K562 (cell line): ENCODE measurements at regions not wholly inside any gene's neighbourhood (a gene's known extent, or its start where the extent isn't known, plus 50 kb on each side); places are given as distances from the start of the nearest gene placed in this dataset.

Source experiments
- ATAC-seq: fragments of 200-7000 bp; cut with Tn5 transposase; 3 replicates; pipeline ENCODE4 v1.9.1; 2020; ENCODE audit warnings: moderate library complexity
- BruUV-seq: library from RNA; stranded (reverse); fragments of 400-500 nt; replicated peaks from 2 replicates; lab custom pipeline; 2021; lab: Mats Ljungman, UMichigan
- CTCF ChIA-PET: fragments of 300-600 bp; formaldehyde crosslinking; extraction: SDS; loops from one replicate; lab custom pipeline; 2021; ENCODE audit warnings: low intra/inter-chr PET ratio; lab: Yijun Ruan, JAX
- POLR2A ChIA-PET: fragments of 300-600, 350-650 bp; sonication (Branson Sonifier 250); formaldehyde crosslinking; extraction: SDS; loops from one replicate; lab custom pipeline; 2021; ENCODE audit warnings: antibody characterized with exemption, inconsistent platforms; lab: Yijun Ruan, JAX
- DNase-seq, 4 experiments: peaks; one replicate each; pipeline versions ENCODE4 v3.0.0 to v3.0.0-alpha.2; 2011 to 2018; ENCODE audit warnings: low spot score in 3 of 4, mixed read lengths in 3 of 4; ENCODE audit errors: extremely low read depth in 1 of 4
- FAIRE-seq: peaks from 2 replicates; lab custom pipeline; 2011; peaks lifted over from hg19 to GRCh38; lab: Jason Lieb, UNC
- H2AFZ ChIP-seq: 2 replicates; pipeline ENCODE4 v1.6.0; 2011; ENCODE audit warnings: low read depth, low read length, control low read depth, inconsistent platforms
- H3K27ac ChIP-seq: fragments of 200-600 bp; 3 replicates; pipeline ENCODE4 v1.8.0; 2011; ENCODE audit warnings: low read depth, mild to moderate bottlenecking, control low read depth, inconsistent platforms, low read length, moderate library complexity, mixed read lengths; ENCODE audit errors: extremely low read depth
- H3K27me3 ChIP-seq, 2 experiments: fragments of 300-600 bp in 1 of 2; 2 replicates in 1 of 2; 3 replicates in 1 of 2; pipeline versions ENCODE4 v1.6.0 to v1.8.0; 2011; ENCODE audit warnings: inconsistent platforms in 2 of 2, low read length in 2 of 2, mild to moderate bottlenecking in 1 of 2, mixed read lengths in 1 of 2, moderate library complexity in 1 of 2; ENCODE audit not compliant: control insufficient read depth in 2 of 2, insufficient read depth in 2 of 2
- H3K36me3 ChIP-seq: fragments of 300-600 bp; 3 replicates; pipeline ENCODE4 v1.8.0; 2011; ENCODE audit warnings: mild to moderate bottlenecking, low read length, inconsistent platforms; ENCODE audit not compliant: control insufficient read depth, insufficient read depth
- H3K4me1 ChIP-seq, 2 experiments: fragments of 200-600 bp in 1 of 2; replicated peaks in 1 of 2; 2 replicates in 1 of 2; 3 replicates in 1 of 2; pipeline versions ENCODE4 v1.5.1 to v1.8.0; 2011; ENCODE audit warnings: inconsistent platforms in 2 of 2, low read length in 2 of 2, mild to moderate bottlenecking in 1 of 2, mixed read lengths in 1 of 2, moderate library complexity in 1 of 2; ENCODE audit not compliant: control insufficient read depth in 2 of 2, insufficient read depth in 2 of 2
- H3K4me2 ChIP-seq: 2 replicates; pipeline ENCODE4 v1.6.1; 2011; ENCODE audit warnings: low read length, control low read depth, inconsistent platforms, mixed read lengths; ENCODE audit not compliant: insufficient read depth
- H3K4me3 ChIP-seq: fragments of 200-600 bp; sonication (generic), shearing (Covaris generic); 2 replicates; pipeline ENCODE4 v1.5.1; 2016; ENCODE audit warnings: control low read depth, inconsistent platforms
- H3K79me2 ChIP-seq: fragments of 200-600 bp; 3 replicates; pipeline ENCODE4 v1.8.0; 2011; ENCODE audit warnings: low read length, inconsistent platforms; ENCODE audit not compliant: control insufficient read depth, insufficient read depth
- H3K9ac ChIP-seq, 2 experiments: 2 replicates each; pipeline versions ENCODE4 v1.6.0 to v1.6.1; 2011; ENCODE audit warnings: low read depth in 2 of 2, low read length in 2 of 2, control low read depth in 1 of 2, inconsistent platforms in 1 of 2, mild to moderate bottlenecking in 1 of 2, mixed read lengths in 1 of 2; ENCODE audit not compliant: insufficient read depth in 1 of 2
- H3K9me1 ChIP-seq: one replicate; pipeline ENCODE4 v1.6.0; 2011; ENCODE audit warnings: inconsistent platforms, mild to moderate bottlenecking, low read length, moderate library complexity; ENCODE audit not compliant: control insufficient read depth, insufficient read depth
- H3K9me3 ChIP-seq: replicated peaks from 2 replicates; pipeline ENCODE4 v1.5.1; 2011; ENCODE audit warnings: low read depth, low read length, inconsistent platforms; ENCODE audit not compliant: control insufficient read depth, insufficient read depth
- H4K20me1 ChIP-seq: replicated peaks from 2 replicates; pipeline ENCODE4 v1.6.1; 2011; ENCODE audit warnings: low read length, inconsistent platforms, mixed read lengths; ENCODE audit not compliant: control insufficient read depth, insufficient read depth
- GTF2E2 ChIP-seq: fragments of 200-800 bp; sonication (Bioruptor generic); IDR thresholded peaks from 2 replicates; pipeline ENCODE4 v1.6.1; 2016; ENCODE audit warnings: missing genetic modification characterization, missing compliant biosample characterization
- NFXL1 ChIP-seq: fragments of 450-650 bp; formaldehyde crosslinking; IDR thresholded peaks from 2 replicates; pipeline ENCODE4 v1.4.0; 2021; ENCODE audit warnings: mild to moderate bottlenecking
- TAF15 ChIP-seq: fragments of 200-400 bp; formaldehyde crosslinking; IDR thresholded peaks from 2 replicates; pipeline ENCODE4 v1.6.1; 2017; ENCODE audit warnings: mild to moderate bottlenecking, low read depth, low read length, moderate library complexity
- ZNF140 ChIP-seq: fragments of 250-450 bp; sonication (Bioruptor Pico); IDR thresholded peaks from 2 replicates; pipeline ENCODE4 v1.8.0; 2021; ENCODE audit warnings: moderate library complexity, mild to moderate bottlenecking, inconsistent platforms
- ZNF395 ChIP-seq: fragments of 200-800 bp; sonication (Bioruptor generic); IDR thresholded peaks from 2 replicates; pipeline ENCODE4 v1.6.1; 2017; ENCODE audit warnings: missing genetic modification characterization, missing compliant biosample characterization
- ZNF644 ChIP-seq: fragments of 200-800 bp; sonication (Bioruptor generic); IDR thresholded peaks from 2 replicates; pipeline ENCODE4 v1.6.1; 2016; ENCODE audit warnings: low read depth, missing genetic modification characterization, missing compliant biosample characterization
- ZSCAN32 ChIP-seq: fragments of 450-650 bp; formaldehyde crosslinking; IDR thresholded peaks from 2 replicates; pipeline ENCODE4 v1.4.0; 2020; ENCODE audit warnings: mild to moderate bottlenecking, moderate library complexity
- WGBS: fragments of 100-300 bp; shearing (Covaris generic); methylation state at CpG from one replicate; pipeline ENCODE4 v1.1.6; 2016; ENCODE audit warnings: low coverage, mixed read lengths; ENCODE audit not compliant: insufficient coverage; ENCODE audit errors: missing lambda C conversion rate; 5-methylcytosine and 5-hydroxymethylcytosine counted together
- in situ Hi-C: fragments of 300-500 bp; cut with MboI; formaldehyde crosslinking; loops from 4 replicates; pipeline ENCODE4 v1.15.0; 2018; ENCODE audit warnings: inconsistent platforms, mixed read lengths
- intact Hi-C: fragments of 100-400 bp; cut with micrococcal nuclease; formaldehyde crosslinking; loops from 2 replicates; pipeline ENCODE4 v1.14.2; 2022

GRCh38 chr10:35723992-35724391 is 81.9 kb upstream of the FZD8 start:
- POLR2A ChIA-PET = no interaction called here
- ATAC-seq = no peak
- no peaks in the 10 kb centered on the region for H3K36me3 ChIP-seq
- no peaks in the 10 kb centered on the region for H3K79me2 ChIP-seq
- no peak overlapping the region for H3K4me2 ChIP-seq
- FAIRE-seq = no peak
- 3% methylated on average over 5 of the region's 5 CpGs for WGBS
- no peak overlapping the region for H2AFZ ChIP-seq
- CTCF ChIA-PET = no interaction called here
- H4K20me1 ChIP-seq = no peaks in the 10 kb centered on the region
- intact Hi-C loops = no loop called here
- H3K4me1 ChIP-seq = no peaks in the 10 kb centered on the region
- DNase-seq = no peak
- H3K9ac ChIP-seq = no peak overlapping the region
- H3K9me3 ChIP-seq = no peaks in the 10 kb centered on the region
- no peak overlapping the region for H3K27ac ChIP-seq
- TF ChIP-seq ZNF644 (tag) = no peak
- no peak for TF ChIP-seq GTF2E2 (tag)
- TF ChIP-seq NFXL1 = no peak
- no peak for TF ChIP-seq TAF15
- no TSS peak for BruUV-seq
- no peaks in the 10 kb centered on the region for H3K9me1 ChIP-seq
- no peaks in the 10 kb centered on the region for H3K27me3 ChIP-seq
- no peak overlapping the region for H3K4me3 ChIP-seq
- in situ Hi-C loops = no loop called here

- no TSS peak for BruUV-seq
- Histone ChIP-seq H3K4me2 (no peak overlapping the region), H4K20me1 (no peaks in the 10 kb centered on the region), H3K79me2 (no peaks in the 10 kb centered on the region), H3K9ac (no peak overlapping the region), H3K36me3 (no peaks in the 10 kb centered on the region), H3K27ac (no peak overlapping the region), H3K9me3 (no peaks in the 10 kb centered on the region), H3K9me1 (no peaks in the 10 kb centered on the region), H3K4me1 (no peaks in the 10 kb centered on the region), H3K27me3 (no peaks in the 10 kb centered on the region), H3K4me3 (no peak overlapping the region), H2AFZ (no peak overlapping the region)
- POLR2A ChIA-PET = no interaction called here
- ATAC-seq (no peak), FAIRE-seq (no peak), DNase-seq (no peak)
- intact Hi-C loops = no loop called here
- TF ChIP-seq ZNF140 (CRISPR knock-in tag) = no peak
- TF ChIP-seq ZNF395 = no peak
- TF ChIP-seq ZSCAN32 (CRISPR knock-in tag) = no peak
- WGBS = 1% methylated on average over 4 of the region's 4 CpGs
- in situ Hi-C loops = no loop called here
- CTCF ChIA-PET = no interaction called here
These were observed 81.0 kb upstream of the FZD8 start for GRCh38 chr10:35723059-35723458.
